Spleen (tissue), 11 donors: ENCODE measurements at regions not wholly inside any gene's neighbourhood (a gene's known extent, or its start where the extent isn't known, plus 50 kb on each side); places are given as distances from the start of the nearest gene placed in this dataset.

ENCODE experiments used
- DNase-seq: peaks from one replicate; pipeline ENCODE4 v3.0.0-alpha.2; 2020
- H3K27ac ChIP-seq, 8 donors: fragments of 200-600 bp; sonication (generic) in 7 of 8; 1 replicate in 4 of 8; 2 replicates in 4 of 8; pipeline versions ENCODE4 v1.5.0 to v1.8.0; 2016 to 2021; ENCODE audit warnings: inconsistent platforms in 4 of 8, mild to moderate bottlenecking in 4 of 8, moderate library complexity in 1 of 8
- H3K27me3 ChIP-seq, 7 donors: fragments of 200-600 bp; sonication (generic) in 6 of 7; replicated peaks in 1 of 7; 1 replicate in 4 of 7; 2 replicates in 3 of 7; pipeline versions ENCODE4 v1.5.0 to v1.8.0; 2016 to 2021; ENCODE audit warnings: inconsistent platforms in 3 of 7, mild to moderate bottlenecking in 1 of 7
- H3K36me3 ChIP-seq, 6 donors: fragments of 200-600 bp; sonication (generic) in 5 of 6; 1 replicate in 4 of 6; 2 replicates in 2 of 6; pipeline versions ENCODE4 v1.5.0 to v1.8.0; 2016 to 2021; ENCODE audit warnings: inconsistent platforms in 2 of 6
- H3K4me1 ChIP-seq, 6 donors: fragments of 200-600 bp; sonication (generic) in 5 of 6; 1 replicate in 3 of 6; 2 replicates in 3 of 6; pipeline versions ENCODE4 v1.5.0 to v1.8.0; 2016 to 2021; ENCODE audit warnings: inconsistent platforms in 3 of 6
- H3K4me3 ChIP-seq, 8 donors: fragments of 200-600 bp; sonication (generic) in 7 of 8; 1 replicate in 4 of 8; 2 replicates in 4 of 8; pipeline versions ENCODE4 v1.5.0 to v1.8.0; 2016 to 2021; ENCODE audit warnings: inconsistent platforms in 4 of 8, mild to moderate bottlenecking in 4 of 8, moderate library complexity in 2 of 8
- H3K9me3 ChIP-seq, 8 donors: fragments of 200-600 bp; sonication (generic) in 7 of 8; 1 replicate in 4 of 8; 2 replicates in 4 of 8; pipeline versions ENCODE4 v1.5.0 to v1.8.0; 2016 to 2021; ENCODE audit warnings: inconsistent platforms in 4 of 8
- POLR2A ChIP-seq, 3 donors: fragments of 450-650 bp; IDR thresholded peaks; one replicate each; pipeline ENCODE4 v1.5.1; 2017; ENCODE audit warnings: antibody characterized with exemption in 3 of 3, mild to moderate bottlenecking in 1 of 3
- POLR2AphosphoS5 ChIP-seq, 3 donors: sonication (generic); formaldehyde crosslinking; IDR thresholded peaks; one replicate each; pipeline ENCODE4 v1.5.1; 2017; ENCODE audit warnings: antibody characterized with exemption in 3 of 3
- WGBS, 5 donors: extraction: QIAGEN DNeasy Blood & Tissue Kit in 3 of 5; methylation state at CpG; one replicate each; pipeline versions ENCODE4 v1.1.5 to v1.1.7; 2013 to 2018; 5-methylcytosine and 5-hydroxymethylcytosine counted together
- intact Hi-C: fragments of 100-400 bp; cut with DNase I; formaldehyde crosslinking; loops from one replicate; pipeline ENCODE4 v1.15.0; 2023; ENCODE audit warnings: low total_unique reads
- TF ChIP-seq, protein P1 (sequence below), 11 experiments: fragments of 200-600 bp in 7 of 11; fragments of 450-650 bp in 4 of 11; sonication (generic) in 4 of 11; IDR thresholded peaks in 8 of 11; conservative IDR thresholded peaks in 3 of 11; 1 replicate in 7 of 11; 2 replicates in 4 of 11; pipeline versions ENCODE4 v1.4.0 to v1.8.0; 2016 to 2021; ENCODE audit warnings: antibody characterized with exemption in 11 of 11, inconsistent platforms in 4 of 11, mild to moderate bottlenecking in 1 of 11
- donor health status: healthy with polysubstance abuse.
- donor health status: DM: no; HTN: no; CAD: no; lungs with moderate emphysema.
- donor health status: DM: no; HTN: no; CAD: no.
- donor health status: Bipolar disorder and iron deficiency.
- donor health status: healthy.
- donor health status: DM: no; HTN: no; CAD: no.
- donor health status: DM: yes; HTN: yes; CAD: no.

DNA sequence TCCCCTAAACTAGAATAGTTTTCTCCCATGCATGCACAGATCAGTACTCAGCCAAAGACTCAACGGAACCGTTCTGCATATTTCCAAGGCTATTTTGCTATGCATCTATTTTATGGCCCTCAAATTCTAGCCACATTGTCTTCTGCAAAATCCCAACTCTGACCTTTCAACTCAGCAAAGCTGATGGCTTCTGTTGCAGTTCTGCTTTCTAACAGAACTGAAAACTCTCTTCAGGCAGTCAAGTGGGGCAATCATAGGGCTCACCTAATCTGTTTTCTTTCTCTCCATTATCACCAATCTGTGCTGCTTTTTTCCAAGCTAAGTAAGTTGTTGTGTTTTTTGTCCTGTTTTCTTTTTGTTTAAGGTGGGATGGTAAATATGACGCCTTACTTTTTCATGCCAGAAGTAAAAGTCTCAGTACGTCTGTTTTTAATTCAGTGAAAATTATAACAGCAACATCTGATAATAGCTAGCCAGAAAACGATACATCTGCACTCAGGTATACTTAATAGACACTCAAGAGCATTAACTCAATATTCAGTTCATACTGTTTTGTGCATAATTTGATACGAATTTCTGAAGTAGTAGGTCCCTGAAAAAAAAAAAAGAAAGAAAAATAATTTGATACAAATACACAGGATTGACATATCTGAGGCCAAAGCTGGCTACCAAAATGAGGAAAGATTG, 454.3 kb downstream of the TLE1 start:
- no peaks in the 10 kb centered on the region for H3K9me3 ChIP-seq
- no peak overlapping the region for H3K27ac ChIP-seq
- H3K36me3 ChIP-seq = no peaks in the 10 kb centered on the region
- no peaks in the 10 kb centered on the region for H3K4me1 ChIP-seq
- H3K27me3 ChIP-seq = no peaks in the 10 kb centered on the region
- H3K4me3 ChIP-seq = no peak overlapping the region
- no peak for DNase-seq
- TF ChIP-seq, protein P1, sequence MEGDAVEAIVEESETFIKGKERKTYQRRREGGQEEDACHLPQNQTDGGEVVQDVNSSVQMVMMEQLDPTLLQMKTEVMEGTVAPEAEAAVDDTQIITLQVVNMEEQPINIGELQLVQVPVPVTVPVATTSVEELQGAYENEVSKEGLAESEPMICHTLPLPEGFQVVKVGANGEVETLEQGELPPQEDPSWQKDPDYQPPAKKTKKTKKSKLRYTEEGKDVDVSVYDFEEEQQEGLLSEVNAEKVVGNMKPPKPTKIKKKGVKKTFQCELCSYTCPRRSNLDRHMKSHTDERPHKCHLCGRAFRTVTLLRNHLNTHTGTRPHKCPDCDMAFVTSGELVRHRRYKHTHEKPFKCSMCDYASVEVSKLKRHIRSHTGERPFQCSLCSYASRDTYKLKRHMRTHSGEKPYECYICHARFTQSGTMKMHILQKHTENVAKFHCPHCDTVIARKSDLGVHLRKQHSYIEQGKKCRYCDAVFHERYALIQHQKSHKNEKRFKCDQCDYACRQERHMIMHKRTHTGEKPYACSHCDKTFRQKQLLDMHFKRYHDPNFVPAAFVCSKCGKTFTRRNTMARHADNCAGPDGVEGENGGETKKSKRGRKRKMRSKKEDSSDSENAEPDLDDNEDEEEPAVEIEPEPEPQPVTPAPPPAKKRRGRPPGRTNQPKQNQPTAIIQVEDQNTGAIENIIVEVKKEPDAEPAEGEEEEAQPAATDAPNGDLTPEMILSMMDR (IDR thresholded peaks at IDR 0.05 in 8 of 11, conservative IDR thresholded peaks at IDR 0.05 in 3 of 11) = no peak
- TF ChIP-seq POLR2A (IDR thresholded peaks at IDR 0.05) (no peak), POLR2AphosphoS5 (IDR thresholded peaks at IDR 0.05) (no peak)
- 80 to 86% (median 85%) methylated on average over 6 of the region's 6 CpGs for WGBS, 5 donors
- intact Hi-C loops = no loop called here

DNA sequence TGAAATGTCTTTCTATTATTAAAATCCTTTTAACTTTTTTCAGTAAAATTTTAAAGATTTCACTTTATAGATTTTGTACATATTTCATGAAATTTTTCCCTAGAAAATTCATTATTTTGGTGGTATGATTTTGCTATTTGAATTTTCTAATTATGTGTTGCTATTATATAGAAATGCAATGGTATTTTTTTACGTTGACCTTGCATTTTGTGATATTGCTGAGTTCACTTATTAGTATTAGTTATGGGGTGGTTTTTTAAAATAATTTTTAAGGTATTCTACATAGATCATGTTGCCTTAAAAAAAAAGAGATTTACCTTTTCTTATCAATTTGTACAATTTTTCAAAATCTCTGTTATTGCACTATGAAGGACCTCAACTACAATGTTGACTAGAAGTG, 458.3 kb downstream of the TLE1 start:
- intact Hi-C loops = no loop called here
- Histone ChIP-seq H3K36me3 (no peaks in the 10 kb centered on the region), H3K27ac (no peak overlapping the region), H3K9me3 (no peaks in the 10 kb centered on the region), H3K4me3 (no peak overlapping the region), H3K27me3 (no peaks in the 10 kb centered on the region), H3K4me1 (no peaks in the 10 kb centered on the region)
- TF ChIP-seq POLR2A (IDR thresholded peaks at IDR 0.05) (no peak), POLR2AphosphoS5 (IDR thresholded peaks at IDR 0.05) (no peak)
- TF ChIP-seq, protein P1 (IDR thresholded peaks at IDR 0.05 in 8 of 11, conservative IDR thresholded peaks at IDR 0.05 in 3 of 11) = no peak
- WGBS, 5 donors = 0 to 87% (median 0%) methylated on average over 1 of the region's 1 CpG
- DNase-seq = no peak

DNA sequence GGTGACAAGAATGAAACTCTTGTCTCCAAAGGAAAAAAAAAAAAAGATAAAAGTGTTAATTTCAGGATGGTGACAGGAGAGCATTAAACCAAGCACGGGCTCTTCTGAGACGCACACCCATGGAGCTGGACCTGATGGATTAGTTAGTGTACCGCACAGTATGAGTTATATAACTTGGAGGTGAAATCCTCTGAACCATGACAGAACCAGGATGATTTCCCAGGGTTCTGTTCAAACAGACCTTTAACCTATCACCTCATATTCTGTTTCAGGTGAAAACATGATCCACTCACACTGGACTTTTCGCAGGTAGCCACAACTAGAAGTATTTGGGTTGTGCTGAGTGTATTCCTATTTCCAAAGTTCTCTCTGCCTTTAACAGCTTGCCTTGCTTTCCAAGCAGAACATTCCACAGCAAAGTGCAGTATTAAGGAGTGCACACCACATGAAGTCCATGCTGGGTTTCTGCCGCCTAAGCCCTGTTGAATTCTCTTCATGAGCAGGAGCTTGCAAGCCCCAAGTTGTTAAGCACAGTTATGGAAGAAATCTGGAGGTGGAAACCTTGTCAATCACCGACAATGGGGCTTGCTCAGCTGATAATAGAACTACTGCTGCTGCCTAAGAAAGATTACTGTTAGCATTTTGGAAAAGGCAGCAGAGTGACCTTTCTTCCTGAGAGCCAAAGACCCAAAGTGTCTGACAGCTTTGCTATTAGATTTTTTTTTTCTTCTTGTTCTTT, 461.7 kb downstream of the TLE1 start:
- Histone ChIP-seq H3K27me3 (no peaks in the 10 kb centered on the region), H3K4me1 (no peaks in the 10 kb centered on the region), H3K9me3 (no peaks in the 10 kb centered on the region), H3K36me3 (no peaks in the 10 kb centered on the region), H3K4me3 (no peak overlapping the region), H3K27ac (no peak overlapping the region)
- intact Hi-C loops = no loop called here
- no peak for DNase-seq
- TF ChIP-seq, protein P1 (IDR thresholded peaks at IDR 0.05 in 8 of 11, conservative IDR thresholded peaks at IDR 0.05 in 3 of 11) = no peak
- TF ChIP-seq POLR2AphosphoS5 (IDR thresholded peaks at IDR 0.05) (no peak), POLR2A (IDR thresholded peaks at IDR 0.05) (no peak)
- WGBS, 5 donors = 85 to 92% (median 86%) methylated on average over 6 of the region's 6 CpGs

DNA sequence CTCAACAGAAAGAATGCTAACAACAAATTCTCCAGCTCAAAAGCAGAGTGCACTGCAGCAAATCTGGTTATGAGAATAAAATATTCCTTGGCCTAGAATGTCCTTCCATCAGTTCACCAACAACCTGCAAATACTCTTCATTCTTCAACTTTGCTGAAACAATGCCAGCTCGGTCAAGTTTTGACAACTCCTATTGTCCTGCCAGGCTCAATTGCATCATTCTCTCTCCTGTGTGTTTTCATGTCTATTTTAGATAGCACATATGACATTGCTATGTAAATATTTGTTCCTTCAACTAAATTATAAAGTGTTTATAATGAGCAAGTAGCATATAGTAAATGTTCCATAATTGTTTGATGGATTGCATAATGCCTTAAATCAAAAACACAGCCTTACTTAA, 463.8 kb downstream of the TLE1 start:
- intact Hi-C loops = no loop called here
- no peak for DNase-seq
- no peaks in the 10 kb centered on the region for H3K4me1 ChIP-seq
- WGBS, 5 donors = 64 to 92% (median 84%) methylated on average over 1 of the region's 1 CpG
- H3K36me3 ChIP-seq = no peaks in the 10 kb centered on the region
- no peak for TF ChIP-seq POLR2AphosphoS5 (IDR thresholded peaks at IDR 0.05)
- H3K27ac ChIP-seq = no peak overlapping the region
- no peak overlapping the region for H3K4me3 ChIP-seq
- H3K27me3 ChIP-seq = no peaks in the 10 kb centered on the region
- no peaks in the 10 kb centered on the region for H3K9me3 ChIP-seq
